Esophagus squamous epithelium (tissue), 5 donors: ENCODE measurements at regions not wholly inside any gene's neighbourhood (a gene's known extent, or its start where the extent isn't known, plus 50 kb on each side); places are given as distances from the start of the nearest gene placed in this dataset.

Experiments used
- DNase-seq: peaks from one replicate; lab custom pipeline; 2025; lab: John Stamatoyannopoulos, UW
- H3K27ac ChIP-seq, 4 donors: fragments of 200-600 bp; sonication (generic); one replicate each; pipeline ENCODE4 v1.5.1; 2016 to 2019; ENCODE audit warnings: mild to moderate bottlenecking in 1 of 4
- H3K27me3 ChIP-seq, 4 donors: fragments of 200-600 bp; sonication (generic); 1 replicate in 3 of 4; 2 replicates in 1 of 4; pipeline versions ENCODE4 v1.5.1 to v1.6.0; 2017 to 2021; ENCODE audit warnings: antibody characterized with exemption in 1 of 4
- H3K36me3 ChIP-seq, 3 donors: fragments of 200-600 bp; sonication (generic); one replicate each; pipeline ENCODE4 v1.5.1; 2016 to 2019
- H3K4me1 ChIP-seq, 3 donors: fragments of 200-600 bp; sonication (generic); one replicate each; pipeline ENCODE4 v1.5.1; 2017 to 2019
- H3K4me3 ChIP-seq, 4 donors: fragments of 200-600 bp; sonication (generic); 1 replicate in 3 of 4; 2 replicates in 1 of 4; pipeline ENCODE4 v1.5.1; 2016 to 2019; ENCODE audit warnings: mild to moderate bottlenecking in 2 of 4, moderate library complexity in 1 of 4
- H3K9me3 ChIP-seq, 3 donors: fragments of 200-600 bp; sonication (generic); one replicate each; pipeline ENCODE4 v1.5.1; 2016 to 2019
- POLR2A ChIP-seq, 4 donors: fragments of 450-650 bp; IDR thresholded peaks; one replicate each; pipeline ENCODE4 v1.6.1; 2017; ENCODE audit warnings: antibody characterized with exemption in 4 of 4, mild to moderate bottlenecking in 4 of 4, moderate library complexity in 3 of 4
- WGBS, 2 donors: methylation state at CpG; one replicate each; pipeline ENCODE4 v1.1.5; 2018; 5-methylcytosine and 5-hydroxymethylcytosine counted together
- intact Hi-C: fragments of 100-400 bp; cut with DNase I; formaldehyde crosslinking; loops from one replicate; pipeline ENCODE4 v1.15.0; 2022
- TF ChIP-seq, protein P1 (sequence below), 6 experiments: fragments of 450-650 bp in 4 of 6; fragments of 200-600 bp in 2 of 6; sonication (generic) in 2 of 6; IDR thresholded peaks; one replicate each; pipeline ENCODE4 v1.5.1; 2016 to 2019; ENCODE audit warnings: antibody characterized with exemption in 6 of 6, mild to moderate bottlenecking in 4 of 6, moderate library complexity in 4 of 6
- donor health status: DM: yes; HTN: yes; CAD: no.

DNA sequence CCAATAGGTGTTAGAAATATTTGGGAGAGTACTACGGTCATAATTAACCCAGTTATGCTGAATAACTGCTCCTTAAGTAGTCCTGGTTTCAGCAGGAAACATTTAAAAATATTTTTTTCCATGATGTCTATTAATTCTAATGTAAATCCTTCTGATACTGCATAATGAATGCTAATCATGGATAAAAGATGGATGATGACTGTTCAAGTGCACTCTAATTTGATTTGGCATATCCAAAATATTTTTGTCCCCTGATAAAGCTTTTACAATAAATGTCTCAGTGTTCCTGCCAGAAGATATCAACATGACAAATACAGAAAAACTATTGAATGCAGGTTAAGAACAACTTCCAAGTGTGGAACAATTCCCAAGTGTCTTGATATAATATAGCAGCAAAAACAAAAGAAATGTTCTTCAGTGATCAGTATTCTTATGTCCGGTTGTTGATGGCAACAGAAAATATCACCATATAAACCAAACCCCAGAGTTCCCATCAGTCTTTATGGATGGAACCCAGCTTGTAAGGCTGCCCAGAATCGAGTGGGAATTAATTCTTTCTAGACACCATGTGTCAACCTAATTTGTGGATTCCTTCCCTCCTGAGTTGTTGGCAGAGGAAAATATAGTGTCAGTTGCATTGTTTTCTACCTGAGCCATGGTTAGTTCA is 205.4 kb upstream of the GK2 start:
- Histone ChIP-seq H3K36me3 (no peaks in the 10 kb centered on the region), H3K4me3 (no peak overlapping the region), H3K27me3 (no peaks in the 10 kb centered on the region), H3K9me3 (no peaks in the 10 kb centered on the region), H3K4me1 (no peaks in the 10 kb centered on the region), H3K27ac (no peak overlapping the region)
- intact Hi-C loops: no loop called here
- no peak for DNase-seq
- TF ChIP-seq, protein P1, sequence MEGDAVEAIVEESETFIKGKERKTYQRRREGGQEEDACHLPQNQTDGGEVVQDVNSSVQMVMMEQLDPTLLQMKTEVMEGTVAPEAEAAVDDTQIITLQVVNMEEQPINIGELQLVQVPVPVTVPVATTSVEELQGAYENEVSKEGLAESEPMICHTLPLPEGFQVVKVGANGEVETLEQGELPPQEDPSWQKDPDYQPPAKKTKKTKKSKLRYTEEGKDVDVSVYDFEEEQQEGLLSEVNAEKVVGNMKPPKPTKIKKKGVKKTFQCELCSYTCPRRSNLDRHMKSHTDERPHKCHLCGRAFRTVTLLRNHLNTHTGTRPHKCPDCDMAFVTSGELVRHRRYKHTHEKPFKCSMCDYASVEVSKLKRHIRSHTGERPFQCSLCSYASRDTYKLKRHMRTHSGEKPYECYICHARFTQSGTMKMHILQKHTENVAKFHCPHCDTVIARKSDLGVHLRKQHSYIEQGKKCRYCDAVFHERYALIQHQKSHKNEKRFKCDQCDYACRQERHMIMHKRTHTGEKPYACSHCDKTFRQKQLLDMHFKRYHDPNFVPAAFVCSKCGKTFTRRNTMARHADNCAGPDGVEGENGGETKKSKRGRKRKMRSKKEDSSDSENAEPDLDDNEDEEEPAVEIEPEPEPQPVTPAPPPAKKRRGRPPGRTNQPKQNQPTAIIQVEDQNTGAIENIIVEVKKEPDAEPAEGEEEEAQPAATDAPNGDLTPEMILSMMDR (IDR thresholded peaks at IDR 0.05): no peak
- TF ChIP-seq POLR2A (IDR thresholded peaks at IDR 0.05): no peak
- 59 to 65% methylated on average over 3 of the region's 3 CpGs for WGBS, 2 donors

DNA sequence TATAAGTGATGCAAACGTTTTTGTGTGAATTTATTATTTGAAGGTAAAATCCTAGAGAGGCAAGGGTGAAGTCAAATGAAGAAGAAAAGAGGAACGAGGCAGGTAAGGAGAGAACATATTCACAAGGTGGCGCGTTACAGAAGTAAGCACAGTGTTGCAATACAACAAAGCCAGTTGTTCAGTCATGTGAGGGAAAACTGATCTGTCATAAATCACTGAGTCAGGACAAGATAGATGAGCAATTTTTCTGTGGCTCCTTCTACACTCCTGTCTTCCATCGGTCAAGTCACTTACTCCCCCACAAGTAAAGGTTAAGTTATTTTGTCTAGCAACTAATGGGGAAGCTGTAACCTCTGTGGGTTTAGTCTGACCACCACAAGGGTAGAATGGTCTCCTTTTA is 203.0 kb upstream of the GK2 start:
- intact Hi-C loops: no loop called here
- TF ChIP-seq POLR2A (IDR thresholded peaks at IDR 0.05): no peak
- TF ChIP-seq, protein P1 (IDR thresholded peaks at IDR 0.05): no peak
- Histone ChIP-seq H3K4me1 (no peaks in the 10 kb centered on the region), H3K36me3 (no peaks in the 10 kb centered on the region), H3K27ac (no peak overlapping the region), H3K9me3 (no peaks in the 10 kb centered on the region), H3K4me3 (no peak overlapping the region), H3K27me3 (no peaks in the 10 kb centered on the region)
- WGBS, 2 donors: 76 to 77% methylated on average over 5 of the region's 5 CpGs
- DNase-seq: no peak

DNA sequence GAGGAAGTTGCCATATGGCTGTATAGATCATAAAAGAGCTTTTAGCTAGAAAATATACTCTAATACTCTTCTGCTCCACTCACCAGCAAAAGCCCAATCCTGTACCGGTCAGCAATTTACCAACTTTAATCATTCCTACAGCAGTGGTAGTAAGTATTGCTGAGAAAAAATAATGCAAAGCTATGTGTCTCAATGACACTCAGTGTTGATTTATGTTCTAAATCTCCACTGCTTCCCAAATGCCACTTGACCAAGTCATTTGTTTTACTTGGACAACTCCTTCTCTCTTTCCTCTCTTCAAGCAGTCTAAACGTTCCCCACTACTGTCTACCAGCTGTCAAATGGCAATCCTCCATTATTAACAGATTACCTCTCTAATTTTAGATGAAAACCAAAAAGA is 201.8 kb upstream of the GK2 start:
- no peak for TF ChIP-seq POLR2A (IDR thresholded peaks at IDR 0.05)
- TF ChIP-seq, protein P1 (IDR thresholded peaks at IDR 0.05): no peak
- WGBS, 2 donors: 57 to 59% methylated on average over 2 of the region's 2 CpGs
- Histone ChIP-seq H3K4me1 (no peaks in the 10 kb centered on the region), H3K9me3 (no peaks in the 10 kb centered on the region), H3K27ac (no peak overlapping the region), H3K27me3 (no peaks in the 10 kb centered on the region), H3K4me3 (no peak overlapping the region), H3K36me3 (no peaks in the 10 kb centered on the region)
- no peak for DNase-seq
- intact Hi-C loops: no loop called here

DNA sequence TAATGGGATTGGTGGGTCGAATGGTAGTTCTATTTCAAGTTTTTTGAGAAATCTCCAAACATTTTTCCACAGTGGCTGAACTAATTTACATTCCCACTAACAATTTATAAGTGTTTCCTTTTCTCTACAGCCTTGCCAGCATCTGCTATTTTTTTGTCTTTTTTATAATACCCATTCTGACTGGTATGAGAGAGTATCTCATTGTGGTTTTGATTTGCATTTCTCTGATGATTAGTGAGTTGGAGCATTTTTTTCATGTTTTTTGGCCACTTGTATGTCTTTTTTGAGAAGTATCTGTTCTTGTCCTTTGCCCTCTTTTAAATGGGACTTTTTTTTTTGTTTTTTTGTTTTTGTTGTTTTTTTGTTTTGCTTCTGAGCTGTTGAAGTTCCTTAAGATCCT is 200.0 kb upstream of the GK2 start:
- intact Hi-C loops: no loop called here
- TF ChIP-seq, protein P1 (IDR thresholded peaks at IDR 0.05): no peak
- no peak for TF ChIP-seq POLR2A (IDR thresholded peaks at IDR 0.05)
- Histone ChIP-seq H3K4me3 (no peak overlapping the region), H3K27ac (no peak overlapping the region), H3K36me3 (no peaks in the 10 kb centered on the region), H3K27me3 (no peaks in the 10 kb centered on the region), H3K4me1 (no peaks in the 10 kb centered on the region), H3K9me3 (no peaks in the 10 kb centered on the region)
- 71 to 78% methylated on average over 1 of the region's 1 CpG for WGBS, 2 donors
- DNase-seq: no peak

DNA sequence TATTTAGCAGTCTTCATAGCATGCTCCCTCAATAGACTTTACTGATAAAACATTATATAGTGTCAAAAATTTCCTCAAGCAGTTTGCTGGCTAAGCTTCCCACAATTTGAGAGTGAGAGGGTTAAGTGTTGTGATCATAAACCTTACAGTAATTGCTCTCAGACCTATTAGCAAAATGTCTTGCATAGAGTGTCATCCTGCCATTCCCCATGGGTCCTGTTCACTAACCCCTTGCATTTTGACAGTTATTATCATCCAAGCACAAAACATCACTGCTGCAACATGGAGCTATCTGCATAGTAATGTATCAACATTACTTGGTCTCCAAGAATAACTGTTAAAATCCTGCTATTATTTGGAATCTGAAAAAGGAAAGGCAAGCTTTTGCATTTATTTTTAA is 196.1 kb upstream of the GK2 start:
- no peak for DNase-seq
- Histone ChIP-seq H3K4me1 (no peaks in the 10 kb centered on the region), H3K9me3 (no peaks in the 10 kb centered on the region), H3K36me3 (no peaks in the 10 kb centered on the region), H3K27ac (no peak overlapping the region), H3K27me3 (no peaks in the 10 kb centered on the region), H3K4me3 (no peak overlapping the region)
- TF ChIP-seq, protein P1 (IDR thresholded peaks at IDR 0.05): no peak
- no peak for TF ChIP-seq POLR2A (IDR thresholded peaks at IDR 0.05)
- intact Hi-C loops: no loop called here
